WTC11 (cell line): ENCODE measurements at regions not wholly inside any gene's neighbourhood (a gene's known extent, or its start where the extent isn't known, plus 50 kb on each side); places are given as distances from the start of the nearest gene placed in this dataset.

Source experiments
- ATAC-seq: fragments of 200-7000 bp; cut with Tn5 transposase; 2 replicates; pipeline ENCODE4 v1.10.0; 2021; ENCODE audit warnings: mild to moderate bottlenecking, moderate library complexity
- CTCF ChIA-PET: fragments of 300-600 bp; sonication (Branson Sonifier 250); formaldehyde crosslinking; loops from one replicate; lab custom pipeline; 2021; ENCODE audit warnings: antibody characterized with exemption; lab: Charles Lee
- POLR2A ChIA-PET: fragments of 350-600 bp; sonication (Branson Sonifier 250); formaldehyde crosslinking; loops from one replicate; lab custom pipeline; 2021; ENCODE audit warnings: antibody characterized with exemption; lab: Charles Lee
- DNase-seq: peaks from one replicate; pipeline ENCODE4 v3.0.0; 2021; ENCODE audit warnings: low spot score
- H3K27ac Mint-ChIP-seq: 2 replicates; pipeline ENCODE4 v1.8.0; 2021; ENCODE audit warnings: mixed read lengths
- H3K27me3 Mint-ChIP-seq: 2 replicates; pipeline ENCODE4 v1.8.0; 2021; ENCODE audit warnings: low read depth, mild to moderate bottlenecking, moderate library complexity, mixed read lengths
- H3K36me3 Mint-ChIP-seq: 2 replicates; pipeline ENCODE4 v1.8.0; 2021; ENCODE audit warnings: mixed read lengths
- H3K4me1 Mint-ChIP-seq: 2 replicates; pipeline ENCODE4 v1.8.0; 2022; ENCODE audit warnings: mixed read lengths
- H3K4me3 Mint-ChIP-seq: 2 replicates; pipeline ENCODE4 v1.8.0; 2021; ENCODE audit warnings: mild to moderate bottlenecking, moderate library complexity, mixed read lengths
- H3K9me3 Mint-ChIP-seq: 2 replicates; pipeline ENCODE4 v1.8.0; 2021; ENCODE audit warnings: mixed read lengths
- ARID4B ChIP-seq: sonication (generic); formaldehyde crosslinking; IDR thresholded peaks from 2 replicates; pipeline ENCODE4 v1.8.0; 2023; ENCODE audit warnings: missing genetic modification reagents, mild to moderate bottlenecking, borderline replicate concordance
- ATF2 ChIP-seq: sonication (generic); formaldehyde crosslinking; IDR thresholded peaks from 2 replicates; pipeline ENCODE4 v1.8.1; 2022; ENCODE audit warnings: low read depth, missing genetic modification reagents, borderline replicate concordance
- ATF6 ChIP-seq: sonication (generic); formaldehyde crosslinking; IDR thresholded peaks from 2 replicates; pipeline ENCODE4 v1.8.1; 2023; ENCODE audit warnings: mild to moderate bottlenecking, missing genetic modification reagents
- E2F4 ChIP-seq: sonication (generic); formaldehyde crosslinking; IDR thresholded peaks from 2 replicates; pipeline ENCODE4 v1.8.1; 2022; ENCODE audit warnings: low read depth, mild to moderate bottlenecking, moderate library complexity, missing genetic modification reagents, borderline replicate concordance
- JAZF1 ChIP-seq: fragments of 250-450 bp; sonication (Bioruptor Pico); IDR thresholded peaks from 2 replicates; pipeline ENCODE4 v1.9.0; 2021; ENCODE audit warnings: moderate library complexity, mild to moderate bottlenecking, inconsistent platforms
- JUN ChIP-seq: sonication (generic); formaldehyde crosslinking; IDR thresholded peaks from 2 replicates; pipeline ENCODE4 v1.8.0; 2023; ENCODE audit warnings: mild to moderate bottlenecking, missing genetic modification reagents
- MAX ChIP-seq: sonication (generic); formaldehyde crosslinking; IDR thresholded peaks from 2 replicates; pipeline ENCODE4 v1.8.0; 2022; ENCODE audit warnings: mild to moderate bottlenecking, missing genetic modification reagents
- NFE2L1 ChIP-seq: sonication (generic); formaldehyde crosslinking; IDR thresholded peaks from 2 replicates; pipeline ENCODE4 v1.8.1; 2023; ENCODE audit warnings: missing genetic modification reagents
- NR2C2 ChIP-seq: sonication (generic); formaldehyde crosslinking; IDR thresholded peaks from 2 replicates; pipeline ENCODE4 v1.8.0; 2022; ENCODE audit warnings: mild to moderate bottlenecking, missing genetic modification reagents
- SMAD4 ChIP-seq: sonication (generic); formaldehyde crosslinking; IDR thresholded peaks from 2 replicates; pipeline ENCODE4 v1.8.0; 2022; ENCODE audit warnings: mild to moderate bottlenecking, missing genetic modification reagents
- STAT6 ChIP-seq: sonication (generic); formaldehyde crosslinking; conservative IDR thresholded peaks from 2 replicates; pipeline ENCODE4 v1.8.1; 2023; ENCODE audit warnings: mild to moderate bottlenecking, low read depth, missing genetic modification reagents, moderate library complexity
- TEAD1 ChIP-seq: sonication (generic); formaldehyde crosslinking; IDR thresholded peaks from 2 replicates; pipeline ENCODE4 v1.8.0; 2022; ENCODE audit warnings: mild to moderate bottlenecking, missing genetic modification reagents
- USF2 ChIP-seq: sonication (generic); formaldehyde crosslinking; IDR thresholded peaks from 2 replicates; pipeline ENCODE4 v1.8.1; 2023; ENCODE audit warnings: mild to moderate bottlenecking, missing genetic modification reagents, moderate library complexity
- ZNF416 ChIP-seq: fragments of 250-450 bp; sonication (Bioruptor Pico); IDR thresholded peaks from 2 replicates; pipeline ENCODE4 v1.9.0; 2021; ENCODE audit warnings: mild to moderate bottlenecking, inconsistent platforms

GRCh38 chr1:58924821-58925220 lies 141.0 kb upstream of the JUN start (continued):
- TF ChIP-seq STAT6 (no peak), ATF6 (no peak), ATF2 (CRISPR knock-in tag) (no peak), ARID4B (CRISPR knock-in tag) (no peak), JUN (CRISPR knock-in tag) (no peak), TEAD1 (CRISPR knock-in tag) (no peak)

- CTCF ChIA-PET: no interaction called here
- Mint-ChIP-seq H3K27ac (no peak overlapping the region), H3K36me3 (no peaks in the 10 kb centered on the region), H3K9me3 (peaks cover 6% of the 10 kb centered on the region), H3K4me1 (no peaks in the 10 kb centered on the region), H3K27me3 (peaks cover 2% of the 10 kb centered on the region; the same call in 1 of the 2 replicates), H3K4me3 (no peak overlapping the region)
- DNase-seq (no peak), ATAC-seq (no peak)
- POLR2A ChIA-PET: no interaction called here
- TF ChIP-seq ATF6: no peak
- no peak for TF ChIP-seq E2F4 (CRISPR knock-in tag)
- no peak for TF ChIP-seq NR2C2 (CRISPR knock-in tag)
- TF ChIP-seq SMAD4 (CRISPR knock-in tag): no peak
- TF ChIP-seq JAZF1: no peak
- TF ChIP-seq USF2 (CRISPR knock-in tag): no peak
- no peak for TF ChIP-seq MAX (CRISPR knock-in tag)
- TF ChIP-seq NFE2L1 (CRISPR knock-in tag): no peak
- TF ChIP-seq ZNF416 (CRISPR knock-in tag): no peak
- no peak for TF ChIP-seq JUN (CRISPR knock-in tag)
- no peak for TF ChIP-seq ATF2 (CRISPR knock-in tag)
Observed at GRCh38 chr1:58925247-58925646, 141.4 kb upstream of the JUN start.
